DMS53 treated with DMSO at 0.1 percent for 48 hours (cell line): ENCODE measurements at regions not wholly inside any gene's neighbourhood (a gene's known extent, or its start where the extent isn't known, plus 50 kb on each side); places are given as distances from the start of the nearest gene placed in this dataset.
A peak's percentile ranks its signal among the peaks of the same experiment; 100 is the strongest.

Source experiments
- DNase-seq: peaks from one replicate; lab custom pipeline; 2025; ENCODE audit not compliant: unreplicated experiment; lab: John Stamatoyannopoulos, UW

DNA sequence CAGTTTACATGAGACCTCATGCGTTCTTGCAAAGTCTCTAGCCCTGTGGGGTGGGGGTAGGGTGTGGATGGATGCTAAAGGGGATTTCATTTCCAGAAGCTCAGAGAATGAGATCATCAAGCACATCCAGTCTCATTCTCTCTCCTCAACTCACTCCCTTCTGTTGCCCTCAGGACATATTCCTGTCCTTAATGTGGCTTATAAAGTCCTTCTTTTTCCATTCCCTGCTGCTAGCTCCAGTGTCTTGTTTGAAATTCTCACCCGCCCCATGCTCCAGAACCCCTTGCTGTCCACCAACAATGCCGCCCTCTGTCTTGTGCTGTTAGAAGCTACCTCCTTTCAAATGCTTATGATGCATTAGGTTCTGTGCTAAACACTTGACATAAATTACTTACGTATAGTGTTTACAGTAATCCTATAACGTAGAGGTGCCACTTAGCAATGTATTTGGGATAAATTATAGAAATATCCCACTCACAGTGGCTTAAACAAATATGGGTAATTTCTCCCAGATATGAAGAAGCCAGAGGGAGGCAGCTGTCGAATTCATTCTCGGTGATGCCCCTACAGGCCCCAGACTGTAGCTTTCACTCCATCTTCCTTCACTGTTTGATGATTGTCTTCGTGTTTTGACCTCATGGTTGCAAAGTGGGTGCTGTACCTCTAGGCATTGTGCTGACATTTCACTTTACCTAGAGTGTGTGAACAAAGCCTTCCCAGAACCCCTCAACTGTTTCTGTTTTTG is 273.1 kb upstream of the TBL1XR1 start:
- DNase-seq = no peak

DNA sequence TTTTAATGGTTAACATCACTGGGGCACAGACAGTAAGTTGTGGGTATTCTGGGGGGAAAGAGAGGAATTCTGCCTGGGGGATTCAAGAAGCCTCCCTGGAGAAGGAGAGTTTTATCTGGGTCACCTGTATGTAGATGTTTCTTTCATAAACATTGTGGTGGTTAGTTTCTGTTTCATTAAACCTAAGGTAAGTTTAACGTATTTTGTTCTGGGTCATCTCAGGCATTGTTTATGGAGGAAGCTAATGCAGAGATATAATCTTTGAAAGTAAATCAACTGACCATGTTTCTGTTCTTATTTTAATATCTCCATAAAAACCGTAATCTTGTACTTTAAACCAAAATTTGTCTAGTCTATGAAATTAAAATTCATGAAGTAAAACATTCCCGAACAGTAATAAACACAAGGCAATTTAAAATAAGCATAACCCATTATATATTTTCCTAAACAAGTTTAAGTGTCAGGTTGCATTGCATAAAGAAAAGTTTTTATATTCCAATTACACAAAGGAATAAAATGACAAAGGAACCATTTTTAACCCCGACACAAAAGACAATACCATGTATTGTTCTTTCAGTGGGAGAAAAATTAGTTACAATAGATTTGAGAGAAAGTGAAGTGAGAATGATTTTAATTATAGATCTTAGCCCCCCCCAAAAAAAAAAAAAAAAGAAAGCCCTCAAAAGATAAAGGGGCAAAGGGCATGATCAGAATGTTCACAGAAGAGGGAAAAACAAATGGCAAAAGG is 274.6 kb upstream of the TBL1XR1 start:
- no peak for DNase-seq

DNA sequence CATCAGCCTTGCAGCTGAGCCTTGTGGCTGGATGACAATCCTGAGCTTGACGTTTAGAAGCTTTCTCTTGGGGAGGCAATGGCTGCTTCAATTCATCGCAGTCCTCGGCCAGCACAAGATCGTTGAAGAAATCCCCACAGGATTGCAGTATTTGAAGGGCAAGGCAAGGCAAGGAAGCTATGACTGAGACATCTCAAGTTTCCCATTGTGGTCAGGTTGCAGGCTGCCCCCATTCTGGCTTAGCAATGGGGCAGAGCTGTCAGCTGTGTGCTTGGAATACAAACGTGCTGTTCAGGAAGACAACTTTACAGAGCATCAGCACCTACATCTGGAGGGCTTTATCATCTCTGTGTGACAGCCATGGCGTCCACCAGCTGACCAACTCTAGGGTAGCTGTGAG is 275.9 kb upstream of the TBL1XR1 start:
- DNase-seq = no peak

DNA sequence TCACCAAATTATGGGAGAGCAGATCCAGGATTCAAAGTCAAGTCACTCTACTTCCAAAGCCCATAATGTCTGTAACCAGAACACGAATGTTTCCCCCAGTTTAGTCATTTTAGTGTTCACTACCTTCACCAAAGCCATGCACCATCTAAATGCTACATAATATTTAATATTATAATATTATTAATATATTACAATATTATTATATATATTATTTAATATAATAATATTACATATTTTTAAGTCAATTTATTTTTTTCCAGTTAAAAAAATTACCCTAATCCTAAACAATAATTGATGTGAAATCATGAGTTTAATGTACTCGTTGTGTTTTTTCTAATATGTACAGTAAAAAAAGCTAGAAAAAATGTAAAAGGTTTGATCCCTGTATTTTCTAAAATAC is 276.6 kb upstream of the TBL1XR1 start:
- no peak for DNase-seq

DNA sequence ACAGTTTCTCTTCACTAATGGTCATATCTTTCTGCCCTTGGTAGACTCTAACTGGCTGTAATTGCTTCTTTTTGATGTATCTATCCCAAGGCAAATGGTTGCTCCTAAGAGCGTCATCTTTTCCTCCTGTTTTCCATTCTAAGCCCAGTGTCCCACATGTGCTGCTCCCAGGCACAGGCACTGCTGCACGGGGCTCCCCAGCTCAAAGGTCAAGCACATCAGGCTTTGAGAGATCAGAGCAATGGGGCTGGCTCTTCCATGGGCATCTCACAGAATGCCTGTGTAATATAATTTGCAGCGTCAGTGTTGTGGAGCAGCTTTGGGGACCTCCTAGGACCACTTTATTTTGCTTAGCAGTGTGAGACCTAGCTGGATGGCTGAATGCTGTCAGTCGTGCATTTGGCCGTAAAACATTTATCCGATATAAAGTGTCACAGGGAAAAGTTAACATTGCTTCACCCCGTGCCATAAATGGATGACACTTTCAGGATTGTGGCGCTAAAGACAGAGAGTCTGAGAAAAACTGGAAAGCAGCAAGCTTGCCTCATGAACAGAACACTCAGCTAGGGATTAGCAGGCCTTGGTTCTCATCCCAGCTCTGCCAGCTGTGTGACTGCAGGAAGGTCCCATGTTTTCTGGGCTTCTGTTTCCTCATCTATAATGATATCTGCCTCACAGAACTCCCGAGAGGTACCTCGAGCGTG is 277.5 kb upstream of the TBL1XR1 start:
- DNase-seq = no peak

GRCh38 chr3:177475356-177475665 is 278.0 kb upstream of the TBL1XR1 start:
- DNase-seq = peak; percentile 50

- DNase-seq = peak; percentile 6
Measured at GRCh38 chr3:177476495-177476894, 279.2 kb upstream of the TBL1XR1 start.

DNA sequence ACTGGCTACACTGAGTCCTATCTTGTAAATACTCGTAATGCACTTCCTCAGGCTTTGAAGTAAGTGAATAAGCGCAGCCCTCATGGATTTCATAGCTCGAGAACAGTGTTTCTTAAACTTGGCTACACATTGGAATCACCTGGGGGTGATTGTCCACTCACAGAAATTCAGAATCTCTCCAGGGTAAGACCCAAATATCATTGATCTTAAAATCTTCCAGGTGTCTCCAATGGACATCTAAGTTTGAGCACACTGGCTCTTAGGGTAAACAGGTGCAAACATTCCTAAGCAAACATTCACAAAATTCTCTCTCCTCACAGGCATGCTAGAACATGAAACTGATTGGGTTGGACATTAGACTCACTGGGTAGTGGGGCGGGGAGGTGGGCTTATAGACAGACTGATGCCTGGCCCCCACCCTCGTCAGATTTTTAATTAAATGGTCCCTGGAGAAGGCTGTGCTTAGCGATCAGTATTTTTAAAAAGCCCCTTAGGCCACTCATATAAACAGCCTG is 279.7 kb upstream of the TBL1XR1 start:
- no peak for DNase-seq

GRCh38 chr3:177478170-177478867 is 281.0 kb upstream of the TBL1XR1 start:
- no peak for DNase-seq

DNA sequence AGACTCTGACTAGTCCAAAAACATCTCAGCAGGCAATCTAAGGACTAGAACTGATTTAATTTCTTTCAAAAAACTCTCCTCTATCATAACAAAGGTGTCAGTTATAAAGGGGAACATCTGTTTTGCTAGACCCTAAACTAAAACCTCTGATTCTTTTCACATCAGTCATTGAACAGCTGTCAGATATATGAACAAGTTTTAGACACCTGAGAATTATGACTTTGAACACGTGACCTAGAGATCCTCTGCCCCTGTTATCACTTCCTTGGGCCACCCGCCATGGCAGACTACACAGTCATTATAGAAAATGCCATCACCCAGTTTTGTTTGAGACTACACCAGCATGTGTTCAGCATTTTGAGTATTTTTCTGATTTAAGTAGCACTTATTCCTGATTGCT is 282.3 kb upstream of the TBL1XR1 start:
- no peak for DNase-seq

GRCh38 chr3:177481329-177481728 is 284.0 kb upstream of the TBL1XR1 start:
- no peak for DNase-seq

GRCh38 chr3:177482048-177482691 is 284.9 kb upstream of the TBL1XR1 start:
- no peak for DNase-seq

DNA sequence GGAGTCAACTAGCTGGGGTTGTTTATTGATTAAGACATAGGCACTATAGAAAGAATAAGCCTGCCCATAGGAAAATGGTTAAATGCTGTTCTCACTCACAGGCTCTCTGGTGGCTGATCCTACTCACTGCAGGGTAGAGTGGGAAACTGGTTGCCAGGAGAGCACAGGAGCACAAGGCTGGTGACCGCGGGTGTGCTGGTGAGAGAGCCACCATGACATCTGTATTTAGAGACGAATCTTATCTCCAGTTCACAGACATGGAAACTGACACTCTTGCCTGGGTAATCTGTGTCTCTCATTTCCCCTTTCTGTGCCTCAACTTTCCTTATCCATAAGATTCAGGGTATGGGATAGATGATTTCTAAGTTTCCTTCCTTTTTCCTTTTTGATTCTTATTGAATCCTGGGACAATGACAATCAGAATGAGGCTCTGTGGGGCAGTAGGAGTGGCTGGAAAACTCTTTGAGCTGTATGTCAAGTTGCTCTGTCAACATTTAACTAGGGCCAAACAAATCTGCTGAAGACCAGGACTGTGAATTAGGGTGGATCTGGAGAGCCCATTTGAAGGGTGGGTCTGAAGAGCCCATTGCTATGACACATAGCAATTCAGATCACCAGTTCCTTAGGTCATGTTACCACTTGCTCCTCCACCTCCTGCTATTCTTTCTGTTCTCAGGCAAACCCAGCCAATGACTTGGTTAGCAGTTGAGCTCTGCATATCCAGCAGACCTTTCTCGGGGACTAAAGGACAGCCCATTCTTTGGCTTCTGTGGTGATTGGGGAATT is 286.1 kb upstream of the TBL1XR1 start:
- DNase-seq = peak; percentile 21

DNA sequence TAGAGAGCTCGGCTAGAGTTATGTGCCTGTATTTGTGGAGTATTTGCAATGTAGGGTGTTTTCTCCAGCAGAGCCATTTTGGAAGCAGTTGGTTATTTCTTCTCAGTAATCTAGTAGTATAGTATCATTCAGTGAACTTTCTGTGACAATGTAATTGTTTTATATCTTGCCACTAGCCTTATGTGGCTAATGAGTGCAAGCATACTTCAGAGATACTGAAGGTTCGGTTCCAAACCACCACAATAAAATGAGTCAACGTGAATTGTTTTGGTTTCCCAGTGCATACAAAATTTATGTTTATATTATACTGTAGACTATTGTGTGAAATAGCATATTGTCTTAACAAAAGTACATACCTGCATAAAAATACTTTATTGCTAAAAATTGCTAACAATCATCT is 286.9 kb upstream of the TBL1XR1 start:
- DNase-seq = no peak

- no peak for DNase-seq
Measured at GRCh38 chr3:177484926-177485325, 287.6 kb upstream of the TBL1XR1 start.

DNA sequence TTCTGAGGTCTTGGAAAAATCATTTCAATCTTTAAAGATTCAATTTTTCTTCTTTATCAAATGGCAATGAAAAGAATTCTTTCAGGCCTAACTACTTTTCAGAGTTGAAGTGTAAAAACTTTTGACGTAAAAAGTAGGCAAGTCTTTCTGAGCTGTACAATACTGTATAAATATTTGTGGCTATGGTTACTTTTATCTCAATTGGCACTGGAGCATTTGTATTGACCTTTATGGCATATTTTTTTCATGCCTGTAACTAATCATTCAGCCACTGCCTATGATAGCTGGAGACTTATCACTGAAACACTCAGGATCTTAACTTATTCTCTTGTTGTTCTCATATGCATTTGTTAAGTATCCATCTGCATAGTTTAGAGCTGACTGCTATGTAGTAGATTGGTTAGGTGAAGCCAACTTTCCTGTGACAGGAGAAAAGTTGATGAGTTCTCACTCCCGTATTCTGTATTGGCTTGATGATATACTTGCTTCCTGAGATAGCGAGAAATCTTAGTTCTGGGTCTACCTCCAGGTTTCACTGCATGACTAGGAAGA is 290.4 kb upstream of the TBL1XR1 start:
- DNase-seq = no peak

- DNase-seq = no peak
Measured at GRCh38 chr3:177488740-177489139, 291.5 kb upstream of the TBL1XR1 start.

DNA sequence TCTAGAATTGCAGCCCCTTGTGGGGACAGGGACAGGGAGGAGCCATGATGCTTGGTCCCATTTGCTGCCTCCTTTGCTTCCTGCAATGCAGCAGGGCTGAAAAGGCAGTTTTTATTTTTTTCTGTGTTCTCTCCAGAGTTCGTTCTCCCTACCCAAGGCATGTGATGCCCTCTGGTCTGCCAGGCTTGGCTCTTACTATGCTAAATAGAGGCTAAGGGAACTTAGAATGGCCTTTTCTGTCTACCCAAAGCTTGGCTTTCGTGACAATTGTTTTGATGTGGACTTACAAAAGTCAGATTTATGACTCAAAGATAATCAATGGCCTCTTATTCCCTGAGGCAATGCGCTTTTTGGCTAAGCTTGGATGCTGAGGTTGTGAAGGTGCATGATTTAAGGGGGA is 293.3 kb upstream of the TBL1XR1 start:
- DNase-seq = no peak

- no peak for DNase-seq
Measured at GRCh38 chr3:177491296-177492032, 294.2 kb upstream of the TBL1XR1 start.
